Stomach smooth muscle (tissue), 2 donors: ENCODE measurements at regions not wholly inside any gene's neighbourhood (a gene's known extent, or its start where the extent isn't known, plus 50 kb on each side); places are given as distances from the start of the nearest gene placed in this dataset.

Experiments used
- H3K27ac ChIP-seq: one replicate; pipeline ENCODE4 v1.7.0; 2013; ENCODE audit warnings: mild to moderate bottlenecking, low read length, inconsistent platforms
- H3K27me3 ChIP-seq, 2 donors: one replicate each; pipeline ENCODE4 v1.7.0; 2013; ENCODE audit warnings: low read length in 2 of 2; ENCODE audit not compliant: insufficient read depth in 2 of 2, control insufficient read depth in 1 of 2
- H3K36me3 ChIP-seq, 2 donors: one replicate each; pipeline ENCODE4 v1.7.0; 2013; ENCODE audit warnings: low read length in 2 of 2; ENCODE audit not compliant: control insufficient read depth in 2 of 2, insufficient read depth in 2 of 2
- H3K4me1 ChIP-seq: one replicate; pipeline ENCODE4 v1.7.0; 2013; ENCODE audit warnings: low read length; ENCODE audit not compliant: control insufficient read depth, insufficient read depth
- H3K4me3 ChIP-seq, 2 donors: one replicate each; pipeline ENCODE4 v1.7.0; 2013; ENCODE audit warnings: low read length in 2 of 2
- H3K9ac ChIP-seq, 2 donors: one replicate each; pipeline ENCODE4 v1.7.0; 2013; ENCODE audit warnings: low read length in 2 of 2, mild to moderate bottlenecking in 1 of 2
- H3K9me3 ChIP-seq, 2 donors: one replicate each; pipeline ENCODE4 v1.7.0; 2013; ENCODE audit warnings: low read length in 2 of 2; ENCODE audit not compliant: control insufficient read depth in 2 of 2
- donor health status: healthy.
- donor health status: Pancreatic carcinoma.

GRCh38 chr1:55352811-55353180 lies 137.6 kb upstream of the USP24 start:
- Histone ChIP-seq H3K4me1 (no peaks in the 10 kb centered on the region), H3K27ac (no peak overlapping the region), H3K9me3 (no peaks in the 10 kb centered on the region), H3K4me3 (no peak overlapping the region), H3K36me3 (no peaks in the 10 kb centered on the region), H3K9ac (no peak overlapping the region), H3K27me3 (peaks cover 0 to 2% of the 10 kb centered on the region in 2 donors)

- Histone ChIP-seq H3K9ac (no peak overlapping the region), H3K9me3 (no peaks in the 10 kb centered on the region), H3K36me3 (no peaks in the 10 kb centered on the region), H3K27me3 (peaks cover 0 to 2% of the 10 kb centered on the region in 2 donors), H3K27ac (no peak overlapping the region), H3K4me3 (no peak overlapping the region), H3K4me1 (no peaks in the 10 kb centered on the region)
These were observed 137.1 kb upstream of the USP24 start for GRCh38 chr1:55352080-55352810.

GRCh38 chr1:55348356-55348755 lies 133.2 kb upstream of the USP24 start:
- Histone ChIP-seq H3K27ac (no peak overlapping the region), H3K4me3 (no peak overlapping the region), H3K9ac (no peak overlapping the region), H3K27me3 (peaks cover 0 to 2% of the 10 kb centered on the region in 2 donors), H3K9me3 (no peaks in the 10 kb centered on the region), H3K36me3 (no peaks in the 10 kb centered on the region), H3K4me1 (no peaks in the 10 kb centered on the region)

- Histone ChIP-seq H3K4me1 (no peaks in the 10 kb centered on the region), H3K27me3 (peaks cover 0 to 2% of the 10 kb centered on the region in 2 donors), H3K27ac (no peak overlapping the region), H3K9ac (no peak overlapping the region), H3K36me3 (no peaks in the 10 kb centered on the region), H3K4me3 (no peak overlapping the region), H3K9me3 (no peaks in the 10 kb centered on the region)
These were observed 132.7 kb upstream of the USP24 start for GRCh38 chr1:55347866-55348265.

GRCh38 chr1:55347041-55347440 lies 131.9 kb upstream of the USP24 start:
- Histone ChIP-seq H3K27me3 (peaks cover 0 to 2% of the 10 kb centered on the region in 2 donors), H3K9me3 (no peaks in the 10 kb centered on the region), H3K4me1 (no peaks in the 10 kb centered on the region), H3K9ac (no peak overlapping the region), H3K36me3 (no peaks in the 10 kb centered on the region), H3K27ac (no peak overlapping the region), H3K4me3 (no peak overlapping the region)

- no peaks in the 10 kb centered on the region for H3K36me3 ChIP-seq
- H3K27ac ChIP-seq, result no peak overlapping the region
- H3K9me3 ChIP-seq, result no peaks in the 10 kb centered on the region
- no peak overlapping the region for H3K4me3 ChIP-seq
- no peak overlapping the region for H3K9ac ChIP-seq
- H3K4me1 ChIP-seq, result no peaks in the 10 kb centered on the region
- peaks cover 0 to 2% of the 10 kb centered on the region in 2 donors for H3K27me3 ChIP-seq
These were observed 131.4 kb upstream of the USP24 start for GRCh38 chr1:55346586-55346985.

- H3K9ac ChIP-seq, result no peak overlapping the region
- H3K36me3 ChIP-seq, result no peaks in the 10 kb centered on the region
- H3K27me3 ChIP-seq, result peaks cover 0 to under 1% of the 10 kb centered on the region in 2 donors
- H3K9me3 ChIP-seq, result peaks cover 4 to 5% of the 10 kb centered on the region in 2 donors
- H3K4me3 ChIP-seq, result no peak overlapping the region
- no peak overlapping the region for H3K27ac ChIP-seq
- no peaks in the 10 kb centered on the region for H3K4me1 ChIP-seq
These were observed 124.5 kb upstream of the USP24 start for GRCh38 chr1:55339681-55340080.

- H3K27me3 ChIP-seq, result peaks cover 0 to 2% of the 10 kb centered on the region in 2 donors
These were observed 123.3 kb upstream of the USP24 start for GRCh38 chr1:55338448-55338820.

GRCh38 chr1:55337801-55338447 lies 122.8 kb upstream of the USP24 start:
- peaks cover 4 to 5% of the 10 kb centered on the region in 2 donors for H3K9me3 ChIP-seq
- H3K27me3 ChIP-seq, result peaks cover 0 to 2% of the 10 kb centered on the region in 2 donors
- no peak overlapping the region for H3K27ac ChIP-seq
- H3K4me1 ChIP-seq, result no peaks in the 10 kb centered on the region
- H3K4me3 ChIP-seq, result no peak overlapping the region
- H3K36me3 ChIP-seq, result no peaks in the 10 kb centered on the region
- H3K9ac ChIP-seq, result no peak overlapping the region

More at GRCh38 chr1:55338448-55338820, 123.3 kb upstream of the USP24 start:
- Histone ChIP-seq H3K36me3 (no peaks in the 10 kb centered on the region), H3K4me1 (no peaks in the 10 kb centered on the region), H3K9me3 (peaks cover 4 to 5% of the 10 kb centered on the region in 2 donors), H3K9ac (no peak overlapping the region), H3K27ac (no peak overlapping the region), H3K4me3 (no peak overlapping the region)

- no peaks in the 10 kb centered on the region for H3K36me3 ChIP-seq
- no peak overlapping the region for H3K9ac ChIP-seq
- H3K4me3 ChIP-seq, result no peak overlapping the region
- peaks cover 1 to 4% of the 10 kb centered on the region in 2 donors for H3K9me3 ChIP-seq
- no peak overlapping the region for H3K27ac ChIP-seq
- no peaks in the 10 kb centered on the region for H3K4me1 ChIP-seq
- peaks cover 0 to 2% of the 10 kb centered on the region in 2 donors for H3K27me3 ChIP-seq
These were observed 119.6 kb upstream of the USP24 start for GRCh38 chr1:55334797-55335196.

- Histone ChIP-seq H3K9ac (no peak overlapping the region), H3K4me1 (no peaks in the 10 kb centered on the region), H3K27me3 (peaks cover 0 to 2% of the 10 kb centered on the region in 2 donors), H3K36me3 (no peaks in the 10 kb centered on the region), H3K4me3 (no peak overlapping the region), H3K9me3 (peaks cover 0 to 2% of the 10 kb centered on the region in 2 donors), H3K27ac (no peak overlapping the region)
These were observed 119.0 kb upstream of the USP24 start for GRCh38 chr1:55334160-55334559.
